ENCODE measurements at regions not wholly inside any gene's neighbourhood (a gene's known extent, or its start where the extent isn't known, plus 50 kb on each side); places are given as distances from the start of the nearest gene placed in this dataset.

DNA sequence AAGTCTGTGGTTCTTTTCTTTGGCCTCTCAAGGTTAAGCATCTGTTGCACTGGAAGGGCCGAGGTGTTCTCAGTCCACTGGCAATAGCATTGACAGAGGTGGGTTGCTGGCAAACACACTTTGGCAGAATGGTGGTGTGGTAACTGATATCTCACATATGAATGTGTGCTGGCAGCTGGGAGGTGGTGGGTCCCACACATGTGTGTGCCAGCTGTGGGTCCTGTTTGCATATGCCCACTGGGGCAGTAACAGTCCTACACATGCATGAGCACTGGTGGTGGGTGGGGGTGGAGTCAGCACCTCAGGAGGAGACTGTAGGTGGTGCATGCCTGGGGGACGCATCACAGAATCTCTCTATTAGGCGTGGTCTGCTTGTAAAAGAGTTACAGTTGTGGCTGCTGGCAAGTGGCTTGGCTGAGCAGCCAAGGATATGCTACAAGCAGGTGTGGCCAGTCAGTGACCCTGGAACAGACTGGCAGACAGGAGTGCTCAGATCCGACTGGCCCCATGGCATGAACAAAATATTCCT, 934.3 kb downstream of the GRIK2 start:
- Histone ChIP-seq H2AFZ (ENCODE audit: low read depth, low read length) (no peak overlapping the region), H3K27ac (ENCODE audit: low read length) (no peak overlapping the region), H3K4me2 (ENCODE audit: low read length) (no peak overlapping the region), H3F3A (ENCODE audit: insufficient read depth, low read length, poor library complexity, severe bottlenecking) (no peaks in the 10 kb centered on the region), H3K36me3 (ENCODE audit: insufficient read depth, low read length) (no peaks in the 10 kb centered on the region), H3K4me3 (ENCODE audit: low read length) (no peak overlapping the region), H3K9me2 (ENCODE audit: insufficient read depth, low read length) (no peaks in the 10 kb centered on the region), H3K27me3 (ENCODE audit: insufficient read depth, low read depth, low read length) (no peaks in the 10 kb centered on the region), H4K20me1 (ENCODE audit: insufficient read depth) (no peaks in the 10 kb centered on the region), H3K9ac (ENCODE audit: low read length) (no peak overlapping the region), H3K79me2 (replicated peaks; ENCODE audit: insufficient read depth, low read length) (no peaks in the 10 kb centered on the region), H3K9me3 (ENCODE audit: low read length) (no peaks in the 10 kb centered on the region)
- TF ChIP-seq EZH2 (IDR thresholded peaks at IDR 0.05; ENCODE audit: borderline replicate concordance, insufficient read depth, low read length, poor library complexity, severe bottlenecking) (no peak), POLR2AphosphoS5 (IDR thresholded peaks at IDR 0.05) (no peak)

DNA sequence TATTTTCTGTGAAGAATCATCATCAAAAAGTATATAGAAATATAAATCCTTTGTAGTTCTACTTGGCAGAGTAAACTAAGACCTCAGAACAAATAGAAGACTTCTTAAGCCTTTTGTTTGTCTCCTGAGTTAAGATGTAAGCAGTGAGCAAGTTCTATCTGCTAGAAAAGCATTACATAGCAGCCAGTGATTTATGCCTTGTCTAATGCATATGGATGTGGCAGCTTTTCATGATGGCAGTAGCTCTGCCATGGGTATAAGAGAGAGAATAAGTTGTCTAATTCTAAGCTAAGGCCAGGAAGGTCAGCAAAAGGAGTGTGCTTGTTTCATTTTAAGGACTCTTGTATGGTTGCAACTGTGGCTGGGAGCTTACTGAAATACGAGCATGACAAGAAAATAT, 920.2 kb downstream of the GRIK2 start:
- no peaks in the 10 kb centered on the region for H3K9me3 ChIP-seq (ENCODE audit: low read length)
- no peaks in the 10 kb centered on the region for H3K36me3 ChIP-seq (ENCODE audit: insufficient read depth, low read length)
- no peaks in the 10 kb centered on the region for H3K79me2 ChIP-seq (replicated peaks; ENCODE audit: insufficient read depth, low read length)
- H3K27me3 ChIP-seq (ENCODE audit: insufficient read depth, low read depth, low read length): no peaks in the 10 kb centered on the region
- no peak overlapping the region for H3K4me2 ChIP-seq (ENCODE audit: low read length)
- no peak overlapping the region for H2AFZ ChIP-seq (ENCODE audit: low read depth, low read length)
- no peak overlapping the region for H3K9ac ChIP-seq (ENCODE audit: low read length)
- no peak for TF ChIP-seq EP300 (conservative IDR thresholded peaks at IDR 0.05; ENCODE audit: poor library complexity, severe bottlenecking)
- TF ChIP-seq, protein P1, sequence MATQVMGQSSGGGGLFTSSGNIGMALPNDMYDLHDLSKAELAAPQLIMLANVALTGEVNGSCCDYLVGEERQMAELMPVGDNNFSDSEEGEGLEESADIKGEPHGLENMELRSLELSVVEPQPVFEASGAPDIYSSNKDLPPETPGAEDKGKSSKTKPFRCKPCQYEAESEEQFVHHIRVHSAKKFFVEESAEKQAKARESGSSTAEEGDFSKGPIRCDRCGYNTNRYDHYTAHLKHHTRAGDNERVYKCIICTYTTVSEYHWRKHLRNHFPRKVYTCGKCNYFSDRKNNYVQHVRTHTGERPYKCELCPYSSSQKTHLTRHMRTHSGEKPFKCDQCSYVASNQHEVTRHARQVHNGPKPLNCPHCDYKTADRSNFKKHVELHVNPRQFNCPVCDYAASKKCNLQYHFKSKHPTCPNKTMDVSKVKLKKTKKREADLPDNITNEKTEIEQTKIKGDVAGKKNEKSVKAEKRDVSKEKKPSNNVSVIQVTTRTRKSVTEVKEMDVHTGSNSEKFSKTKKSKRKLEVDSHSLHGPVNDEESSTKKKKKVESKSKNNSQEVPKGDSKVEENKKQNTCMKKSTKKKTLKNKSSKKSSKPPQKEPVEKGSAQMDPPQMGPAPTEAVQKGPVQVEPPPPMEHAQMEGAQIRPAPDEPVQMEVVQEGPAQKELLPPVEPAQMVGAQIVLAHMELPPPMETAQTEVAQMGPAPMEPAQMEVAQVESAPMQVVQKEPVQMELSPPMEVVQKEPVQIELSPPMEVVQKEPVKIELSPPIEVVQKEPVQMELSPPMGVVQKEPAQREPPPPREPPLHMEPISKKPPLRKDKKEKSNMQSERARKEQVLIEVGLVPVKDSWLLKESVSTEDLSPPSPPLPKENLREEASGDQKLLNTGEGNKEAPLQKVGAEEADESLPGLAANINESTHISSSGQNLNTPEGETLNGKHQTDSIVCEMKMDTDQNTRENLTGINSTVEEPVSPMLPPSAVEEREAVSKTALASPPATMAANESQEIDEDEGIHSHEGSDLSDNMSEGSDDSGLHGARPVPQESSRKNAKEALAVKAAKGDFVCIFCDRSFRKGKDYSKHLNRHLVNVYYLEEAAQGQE (IDR thresholded peaks at IDR 0.05; ENCODE audit: borderline replicate concordance): no peak
- H3K4me3 ChIP-seq (ENCODE audit: low read length): no peak overlapping the region
- H4K20me1 ChIP-seq (ENCODE audit: insufficient read depth): no peaks in the 10 kb centered on the region
- no peaks in the 10 kb centered on the region for H3K9me2 ChIP-seq (ENCODE audit: insufficient read depth, low read length)
- no peaks in the 10 kb centered on the region for H3F3A ChIP-seq (ENCODE audit: insufficient read depth, low read length, poor library complexity, severe bottlenecking)
- no peak overlapping the region for H3K27ac ChIP-seq (ENCODE audit: low read length)

DNA sequence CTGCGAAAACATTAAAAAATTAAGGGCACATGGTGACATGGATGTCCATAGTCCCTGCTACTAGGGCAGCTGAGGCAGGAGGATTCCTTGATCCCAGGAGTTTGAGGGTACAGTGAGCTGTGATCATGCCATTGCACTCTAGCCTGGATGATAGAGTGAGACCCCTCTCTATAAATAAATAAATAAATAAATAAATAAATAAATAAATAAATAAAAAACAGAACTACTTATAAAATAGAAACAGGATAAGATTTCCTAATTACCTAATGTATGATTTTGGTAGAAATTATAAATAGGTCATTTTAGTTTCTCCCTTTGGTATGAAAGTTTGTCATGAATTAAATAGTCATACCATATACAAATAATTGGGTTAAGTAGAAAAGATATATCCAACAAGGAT, 916.2 kb downstream of the GRIK2 start:
- Histone ChIP-seq H3K9me2 (ENCODE audit: insufficient read depth, low read length) (no peaks in the 10 kb centered on the region), H3K36me3 (ENCODE audit: insufficient read depth, low read length) (no peaks in the 10 kb centered on the region), H2AFZ (ENCODE audit: low read depth, low read length) (no peak overlapping the region), H3K9me3 (ENCODE audit: low read length) (no peaks in the 10 kb centered on the region), H3F3A (ENCODE audit: insufficient read depth, low read length, poor library complexity, severe bottlenecking) (no peaks in the 10 kb centered on the region), H3K79me2 (replicated peaks; ENCODE audit: insufficient read depth, low read length) (no peaks in the 10 kb centered on the region), H4K20me1 (ENCODE audit: insufficient read depth) (no peaks in the 10 kb centered on the region), H3K27me3 (ENCODE audit: insufficient read depth, low read depth, low read length) (no peaks in the 10 kb centered on the region), H3K27ac (ENCODE audit: low read length) (no peak overlapping the region), H3K4me3 (ENCODE audit: low read length) (no peak overlapping the region), H3K9ac (ENCODE audit: low read length) (no peak overlapping the region), H3K4me2 (ENCODE audit: low read length) (no peak overlapping the region)
- no peak for TF ChIP-seq SMC3 (conservative IDR thresholded peaks at IDR 0.05; ENCODE audit: poor library complexity)
- TF ChIP-seq MXI1 (conservative IDR thresholded peaks at IDR 0.05; ENCODE audit: poor library complexity, severe bottlenecking): no peak
- TF ChIP-seq, protein P1 (IDR thresholded peaks at IDR 0.05; ENCODE audit: borderline replicate concordance): no peak
- no peak for TF ChIP-seq EP300 (conservative IDR thresholded peaks at IDR 0.05; ENCODE audit: poor library complexity, severe bottlenecking)
- TF ChIP-seq EZH2 (IDR thresholded peaks at IDR 0.05; ENCODE audit: borderline replicate concordance, insufficient read depth, low read length, poor library complexity, severe bottlenecking): no peak
- TF ChIP-seq POLR2AphosphoS5 (IDR thresholded peaks at IDR 0.05): no peak
- no peak for TF ChIP-seq TAF1 (IDR thresholded peaks at IDR 0.05; ENCODE audit: low read depth)
- TF ChIP-seq, protein P2, sequence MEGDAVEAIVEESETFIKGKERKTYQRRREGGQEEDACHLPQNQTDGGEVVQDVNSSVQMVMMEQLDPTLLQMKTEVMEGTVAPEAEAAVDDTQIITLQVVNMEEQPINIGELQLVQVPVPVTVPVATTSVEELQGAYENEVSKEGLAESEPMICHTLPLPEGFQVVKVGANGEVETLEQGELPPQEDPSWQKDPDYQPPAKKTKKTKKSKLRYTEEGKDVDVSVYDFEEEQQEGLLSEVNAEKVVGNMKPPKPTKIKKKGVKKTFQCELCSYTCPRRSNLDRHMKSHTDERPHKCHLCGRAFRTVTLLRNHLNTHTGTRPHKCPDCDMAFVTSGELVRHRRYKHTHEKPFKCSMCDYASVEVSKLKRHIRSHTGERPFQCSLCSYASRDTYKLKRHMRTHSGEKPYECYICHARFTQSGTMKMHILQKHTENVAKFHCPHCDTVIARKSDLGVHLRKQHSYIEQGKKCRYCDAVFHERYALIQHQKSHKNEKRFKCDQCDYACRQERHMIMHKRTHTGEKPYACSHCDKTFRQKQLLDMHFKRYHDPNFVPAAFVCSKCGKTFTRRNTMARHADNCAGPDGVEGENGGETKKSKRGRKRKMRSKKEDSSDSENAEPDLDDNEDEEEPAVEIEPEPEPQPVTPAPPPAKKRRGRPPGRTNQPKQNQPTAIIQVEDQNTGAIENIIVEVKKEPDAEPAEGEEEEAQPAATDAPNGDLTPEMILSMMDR (IDR thresholded peaks at IDR 0.05; ENCODE audit: poor library complexity, severe bottlenecking): no peak
- no peak for TF ChIP-seq RAD21 (conservative IDR thresholded peaks at IDR 0.05)
